Left ventricle myocardium superior (tissue), 1 donor: ENCODE measurements at regions not wholly inside any gene's neighbourhood (a gene's known extent, or its start where the extent isn't known, plus 50 kb on each side); places are given as distances from the start of the nearest gene placed in this dataset.

Experiments
- ATAC-seq: fragments of 200-7000 bp; cut with Tn5 transposase; one replicate; pipeline ENCODE4 v1.9.1; 2020; ENCODE audit warnings: mild to moderate bottlenecking, moderate library complexity
- DNase-seq: peaks from one replicate; pipeline ENCODE4 v3.0.0-alpha.2; 2020
- intact Hi-C: fragments of 100-400 bp; cut with micrococcal nuclease; formaldehyde crosslinking; loops from one replicate; pipeline ENCODE4 v1.11.0; 2022
- donor health status: DM: no; HTN: yes; CAD: no; lungs with severe emphysema.

DNA sequence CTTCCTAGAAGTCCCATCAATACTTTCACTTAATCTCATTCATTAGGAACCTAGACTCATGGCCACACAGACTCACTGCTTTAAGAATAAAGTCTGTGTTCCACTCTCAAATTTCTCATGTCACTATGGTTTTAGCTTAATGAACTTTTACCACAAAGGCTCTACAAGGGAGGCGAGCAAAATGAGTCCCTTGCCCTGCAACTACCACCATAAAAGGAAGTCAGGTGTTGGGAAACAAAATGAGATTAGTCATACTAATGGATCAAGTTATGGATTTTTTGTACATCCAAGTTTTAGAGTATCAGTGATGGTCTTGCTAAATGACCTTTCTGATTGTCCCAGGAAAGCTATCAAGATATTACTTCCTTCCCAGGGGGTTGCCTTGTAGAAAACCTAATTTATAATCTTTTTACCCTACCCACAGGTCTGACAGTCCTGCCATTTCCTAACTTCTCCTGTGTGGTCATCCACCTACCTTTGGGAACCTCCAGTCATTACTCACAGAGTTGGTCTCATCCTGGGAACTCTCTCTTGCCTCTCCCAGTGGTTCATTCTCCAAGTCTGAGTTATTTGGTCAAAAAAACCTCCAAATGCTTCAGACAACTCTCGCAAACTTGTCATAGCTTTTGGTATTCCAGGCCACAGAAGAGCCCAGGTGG lies 51.8 kb upstream of the SLC16A1 start:
- no peak for ATAC-seq
- intact Hi-C loops = no loop called here

DNA sequence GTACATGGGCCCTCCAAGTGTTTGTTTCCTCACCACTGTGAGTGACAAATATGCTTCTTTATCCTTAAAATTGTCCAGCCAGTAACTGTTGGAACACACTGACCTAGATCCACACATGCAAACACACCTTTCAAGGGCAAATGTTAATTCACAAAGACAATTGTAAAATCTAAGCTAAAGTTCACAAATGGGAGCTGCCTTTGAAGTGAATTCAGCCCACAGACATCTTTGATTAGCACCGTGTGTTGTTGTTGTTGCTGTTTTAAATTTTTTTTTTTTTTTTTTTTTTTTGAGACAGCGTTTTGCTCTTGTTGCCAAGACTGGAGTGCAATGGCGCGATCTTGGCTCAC lies 52.3 kb upstream of the SLC16A1 start:
- intact Hi-C loops = no loop called here
- DNase-seq = no peak
- ATAC-seq = no peak

More for the DNA sequence above, 51.8 kb upstream of the SLC16A1 start:
- no peak for DNase-seq

DNA sequence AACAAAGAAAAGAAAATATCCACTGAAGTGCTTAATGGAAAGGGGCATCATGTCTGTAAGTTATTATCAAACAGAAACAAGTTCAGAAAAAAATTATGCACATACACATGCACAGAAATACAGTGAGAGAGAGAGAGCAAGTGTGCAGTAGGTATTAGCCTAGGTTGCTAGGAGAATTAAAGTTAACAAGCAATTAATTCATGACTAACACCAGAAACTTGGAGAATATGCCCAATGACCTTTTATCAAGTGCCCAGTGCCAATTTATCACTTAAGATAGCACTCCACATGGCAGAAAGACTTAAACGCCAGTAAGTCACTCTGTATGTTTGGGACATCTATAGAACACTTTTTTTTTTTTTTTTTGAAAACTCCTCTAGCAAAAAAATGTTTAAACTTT lies 56.2 kb upstream of the SLC16A1 start:
- DNase-seq (no peak), ATAC-seq (no peak)
- intact Hi-C loops = no loop called here

DNA sequence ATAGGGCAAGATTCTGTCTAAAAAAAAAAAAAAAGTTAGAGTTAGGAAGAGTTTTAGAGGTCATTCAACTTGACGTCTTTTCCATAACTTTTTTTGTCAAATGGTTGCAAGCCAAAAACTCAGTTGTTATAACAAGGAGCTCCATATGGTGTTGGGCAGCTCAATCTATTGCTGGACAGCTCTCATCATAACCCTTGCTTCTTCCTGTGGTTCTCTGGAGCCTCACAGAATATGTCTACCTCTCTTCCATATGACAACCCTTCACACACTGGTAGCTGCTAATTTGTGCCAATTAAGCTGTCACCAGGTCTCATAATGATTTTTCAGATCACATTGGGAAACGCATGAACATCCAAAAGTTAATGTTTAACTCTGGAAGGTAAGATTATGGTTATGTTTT lies 57.8 kb upstream of the SLC16A1 start:
- intact Hi-C loops = no loop called here
- no peak for DNase-seq
- no peak for ATAC-seq

DNA sequence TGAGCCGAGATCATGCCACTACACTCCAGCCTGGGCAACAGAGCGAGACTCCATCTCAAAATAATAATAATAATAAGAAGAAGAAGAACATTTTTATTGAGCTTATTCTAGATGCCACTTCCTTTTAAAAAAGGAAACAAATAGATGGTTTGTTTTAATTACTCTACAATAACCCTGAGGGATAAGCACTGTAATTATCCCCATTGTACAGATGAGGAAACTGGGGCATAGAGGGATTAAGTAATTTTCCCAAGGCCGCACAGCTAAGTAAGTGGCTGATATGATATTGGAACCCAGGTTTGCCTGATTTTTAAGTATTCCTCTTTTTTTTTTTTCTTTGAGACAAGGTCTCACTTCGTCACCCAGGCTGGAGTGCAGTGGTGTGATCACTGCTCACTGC lies 58.5 kb upstream of the LRIG2 start:
- no peak for DNase-seq
- ATAC-seq = no peak
- intact Hi-C loops = no loop called here

DNA sequence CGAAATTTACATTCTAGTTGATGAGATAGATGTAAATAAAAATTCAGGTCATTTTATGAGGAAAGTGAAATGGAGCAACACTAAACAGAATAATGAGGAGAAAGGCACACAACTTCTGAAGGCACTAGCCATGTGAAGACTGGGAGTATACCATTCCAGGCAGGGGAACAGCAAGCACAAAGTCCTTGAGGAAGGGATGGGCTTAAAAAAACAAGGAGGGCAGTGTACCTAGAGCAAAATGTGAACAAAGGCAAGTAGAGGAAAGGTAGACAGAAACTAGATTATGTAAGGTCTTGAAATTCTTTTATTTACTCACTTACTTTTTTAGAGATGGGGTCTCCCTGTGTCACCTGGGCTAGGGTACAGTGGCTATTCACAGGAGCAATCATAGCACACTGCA lies 54.1 kb upstream of the LRIG2 start:
- intact Hi-C loops = no loop called here
- no peak for DNase-seq
- no peak for ATAC-seq

DNA sequence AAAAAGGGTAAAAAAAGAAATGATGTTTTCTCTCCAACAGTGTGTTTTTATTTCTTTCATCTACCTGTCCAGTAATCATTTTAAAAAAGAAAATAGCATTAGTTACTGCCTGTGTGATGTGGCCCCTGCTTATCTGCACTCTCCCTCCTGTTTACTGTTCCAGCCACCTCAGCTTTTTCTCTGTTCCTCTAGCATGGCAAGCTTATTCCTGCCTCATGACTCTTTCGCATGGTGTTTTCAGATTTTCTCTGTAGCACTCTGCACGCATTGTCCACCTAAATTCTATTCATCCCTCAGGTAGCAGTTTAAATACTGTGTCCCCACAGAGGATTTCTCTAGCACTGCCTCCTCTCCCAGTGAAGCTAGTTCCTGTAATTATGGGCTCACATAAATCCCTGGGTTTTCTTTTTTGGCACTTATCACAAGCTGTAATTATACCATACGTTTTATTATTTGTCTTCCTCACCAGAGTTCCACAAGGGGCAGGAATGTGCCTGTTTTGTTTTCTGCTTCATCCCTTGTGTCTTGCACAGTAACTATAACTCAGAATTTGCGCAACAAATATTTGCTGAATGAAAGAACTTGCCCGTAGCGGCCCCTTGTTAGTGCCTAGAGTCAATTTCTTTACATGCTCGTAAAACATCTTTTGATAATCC lies 51.4 kb upstream of the LRIG2 start:
- no peak for DNase-seq
- intact Hi-C loops = no loop called here
- peak; percentile 50 for ATAC-seq
